IMR-90 (cell line): ENCODE measurements at regions not wholly inside any gene's neighbourhood (a gene's known extent, or its start where the extent isn't known, plus 50 kb on each side); places are given as distances from the start of the nearest gene placed in this dataset.

ENCODE experiments used
- BHLHE40 ChIP-seq: fragments of 150-350 bp; IDR thresholded peaks from 2 replicates; pipeline ENCODE4 v1.6.1; 2016; ENCODE audit warnings: mild to moderate bottlenecking, low read depth, low read length
- CEBPB ChIP-seq: IDR thresholded peaks from 2 replicates; pipeline ENCODE4 v1.6.1; 2012; ENCODE audit warnings: low read depth, low read length, improper control_type of control experiment
- MAZ ChIP-seq: IDR thresholded peaks from 2 replicates; pipeline ENCODE4 v1.6.1; 2012; ENCODE audit warnings: low read depth, mild to moderate bottlenecking, low read length, improper control_type of control experiment, moderate library complexity, borderline replicate concordance
- MXI1 ChIP-seq: IDR thresholded peaks from 2 replicates; pipeline ENCODE4 v1.6.1; 2012; ENCODE audit warnings: low read depth, mild to moderate bottlenecking, low read length, moderate library complexity, borderline replicate concordance
- POLR2A ChIP-seq: IDR thresholded peaks from 2 replicates; pipeline ENCODE4 v1.6.1; 2012; ENCODE audit warnings: mild to moderate bottlenecking, low read depth, low read length
- RAD21 ChIP-seq: IDR thresholded peaks from 2 replicates; pipeline ENCODE4 v1.6.1; 2012; ENCODE audit warnings: low read length, improper control_type of control experiment
- RCOR1 ChIP-seq: IDR thresholded peaks from 2 replicates; pipeline ENCODE4 v1.6.1; 2012; ENCODE audit warnings: mild to moderate bottlenecking, low read length, improper control_type of control experiment; ENCODE audit not compliant: insufficient replicate concordance
- SMC3 ChIP-seq: fragments of 150-350 bp; IDR thresholded peaks from 2 replicates; pipeline ENCODE4 v1.6.1; 2016; ENCODE audit warnings: low read depth, mild to moderate bottlenecking, antibody characterized with exemption, low read length, moderate library complexity
- TF ChIP-seq, protein P1 (sequence below): conservative IDR thresholded peaks from 2 replicates; pipeline ENCODE4 v1.5.1; 2012; ENCODE audit warnings: mild to moderate bottlenecking, low read depth, low read length, improper control_type of control experiment
- TF ChIP-seq, protein P2 (sequence below): fragments of 150-350 bp; IDR thresholded peaks from 2 replicates; pipeline ENCODE4 v1.6.1; 2017; ENCODE audit warnings: mild to moderate bottlenecking, antibody characterized with exemption, low read length, low read depth

DNA sequence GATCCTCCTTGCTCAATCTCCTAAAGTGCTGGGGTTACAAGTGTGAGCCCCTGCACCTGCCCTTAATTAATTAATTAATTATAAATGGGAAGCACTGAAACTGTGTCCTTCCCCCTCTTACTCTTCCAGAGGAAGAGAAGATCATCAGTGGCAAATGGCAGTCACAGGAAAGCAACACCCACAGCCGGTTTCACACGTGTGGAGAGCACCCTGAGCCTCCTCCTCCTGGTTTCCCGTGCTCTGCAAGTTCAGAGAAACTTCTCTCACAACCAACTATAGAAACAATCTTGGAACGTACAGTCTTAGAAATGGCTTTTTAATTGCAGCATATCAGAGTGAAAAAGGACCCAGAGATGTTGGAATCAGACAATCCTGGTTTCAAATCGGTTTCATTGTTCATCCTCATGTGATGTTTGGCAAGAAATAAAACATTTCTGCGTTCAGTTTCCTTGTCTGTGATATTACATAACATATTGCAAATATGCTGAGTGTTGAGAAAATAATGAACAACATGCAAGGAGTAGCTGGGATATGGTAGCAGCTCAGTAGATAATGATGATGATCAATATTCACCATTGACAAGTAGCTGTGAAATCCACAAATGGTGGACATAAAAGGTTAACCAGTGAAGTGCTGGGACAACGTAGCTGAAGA, 141.0 kb upstream of the KCTD1 start:
- no peak for TF ChIP-seq POLR2A
- TF ChIP-seq, protein P1, sequence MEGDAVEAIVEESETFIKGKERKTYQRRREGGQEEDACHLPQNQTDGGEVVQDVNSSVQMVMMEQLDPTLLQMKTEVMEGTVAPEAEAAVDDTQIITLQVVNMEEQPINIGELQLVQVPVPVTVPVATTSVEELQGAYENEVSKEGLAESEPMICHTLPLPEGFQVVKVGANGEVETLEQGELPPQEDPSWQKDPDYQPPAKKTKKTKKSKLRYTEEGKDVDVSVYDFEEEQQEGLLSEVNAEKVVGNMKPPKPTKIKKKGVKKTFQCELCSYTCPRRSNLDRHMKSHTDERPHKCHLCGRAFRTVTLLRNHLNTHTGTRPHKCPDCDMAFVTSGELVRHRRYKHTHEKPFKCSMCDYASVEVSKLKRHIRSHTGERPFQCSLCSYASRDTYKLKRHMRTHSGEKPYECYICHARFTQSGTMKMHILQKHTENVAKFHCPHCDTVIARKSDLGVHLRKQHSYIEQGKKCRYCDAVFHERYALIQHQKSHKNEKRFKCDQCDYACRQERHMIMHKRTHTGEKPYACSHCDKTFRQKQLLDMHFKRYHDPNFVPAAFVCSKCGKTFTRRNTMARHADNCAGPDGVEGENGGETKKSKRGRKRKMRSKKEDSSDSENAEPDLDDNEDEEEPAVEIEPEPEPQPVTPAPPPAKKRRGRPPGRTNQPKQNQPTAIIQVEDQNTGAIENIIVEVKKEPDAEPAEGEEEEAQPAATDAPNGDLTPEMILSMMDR: no peak
- no peak for TF ChIP-seq RAD21
- TF ChIP-seq BHLHE40: no peak
- TF ChIP-seq MXI1: no peak
- no peak for TF ChIP-seq RCOR1
- no peak for TF ChIP-seq CEBPB
- TF ChIP-seq SMC3: no peak
- TF ChIP-seq, protein P2, sequence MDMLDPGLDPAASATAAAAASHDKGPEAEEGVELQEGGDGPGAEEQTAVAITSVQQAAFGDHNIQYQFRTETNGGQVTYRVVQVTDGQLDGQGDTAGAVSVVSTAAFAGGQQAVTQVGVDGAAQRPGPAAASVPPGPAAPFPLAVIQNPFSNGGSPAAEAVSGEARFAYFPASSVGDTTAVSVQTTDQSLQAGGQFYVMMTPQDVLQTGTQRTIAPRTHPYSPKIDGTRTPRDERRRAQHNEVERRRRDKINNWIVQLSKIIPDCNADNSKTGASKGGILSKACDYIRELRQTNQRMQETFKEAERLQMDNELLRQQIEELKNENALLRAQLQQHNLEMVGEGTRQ: no peak
- TF ChIP-seq MAZ: no peak
